ENCODE measurements at regions not wholly inside any gene's neighbourhood (a gene's known extent, or its start where the extent isn't known, plus 50 kb on each side); places are given as distances from the start of the nearest gene placed in this dataset.

GRCh38 chr14:31964490-31964889 lies 112.6 kb upstream of the ARHGAP5 start:
- no peaks in the 10 kb centered on the region for H4K20me1 ChIP-seq (ENCODE audit: insufficient read depth, low read length)
- H3K4me3 ChIP-seq (ENCODE audit: insufficient read depth, low read depth, low read length), result no peak overlapping the region
- no peaks in the 10 kb centered on the region for H3K36me3 ChIP-seq (ENCODE audit: control insufficient read depth, insufficient read depth, low read length)
- in situ Hi-C loops (cut with MboI; ENCODE audit: low sequenced_read_pairs) (no loop called here), dilution Hi-C loops (cut with HindIII; ENCODE audit: low sequenced_read_pairs, unreplicated experiment) (no loop called here), intact Hi-C loops (cut with micrococcal nuclease) (no loop called here)
- H3K4me1 ChIP-seq (ENCODE audit: control insufficient read depth, insufficient read depth, low read length), result peaks cover 15% of the 10 kb centered on the region
- no peak overlapping the region for H4K8ac ChIP-seq (ENCODE audit: low read depth in 2 of 2, low read length in 2 of 2)
- no peak overlapping the region for H2AK5ac ChIP-seq (ENCODE audit: low read depth, low read length)
- no peak overlapping the region for H3K27ac ChIP-seq (ENCODE audit: insufficient read depth, low read length)
- H2BK120ac ChIP-seq (ENCODE audit: low read depth, low read length), result no peak overlapping the region
- H3K18ac ChIP-seq (ENCODE audit: low read depth, low read length), result no peak overlapping the region
- DNase-seq, result no peak
- BruUV-seq (replicated peaks), result no TSS peak
- no peaks in the 10 kb centered on the region for H3K9me3 ChIP-seq (ENCODE audit: control insufficient read depth, insufficient read depth, low read length)
- H3K14ac ChIP-seq (replicated peaks; ENCODE audit: low read depth, low read length), result no peak overlapping the region
- H4K5ac ChIP-seq (ENCODE audit: low read depth, low read length), result no peak overlapping the region
- no peak overlapping the region for H2BK15ac ChIP-seq (ENCODE audit: low read depth, low read length)
- WGBS, 2 experiments (ENCODE audit: extremely low coverage in 2 of 2, insufficient read length in 1 of 2), result 70% methylated on average over 2 of the region's 6 CpGs; no CpG with 5 or more reads in 1 of the 2 experiments
- no peak overlapping the region for H3K4ac ChIP-seq (ENCODE audit: low read depth, low read length)
- CTCF ChIA-PET, result interaction anchor here (0.5 kb wide), 1 partner anchor 239 kb away, joined by 3 read pairs; no protein-coding TSS in a partner anchor
- no peak overlapping the region for H2AFZ ChIP-seq (replicated peaks; ENCODE audit: low read length, poor library complexity)
- H2BK20ac ChIP-seq (ENCODE audit: low read depth, low read length), result no peak overlapping the region
- H2BK5ac ChIP-seq (ENCODE audit: low read depth, low read length, poor library complexity, severe bottlenecking), result no peak overlapping the region
- H3K27me3 ChIP-seq (ENCODE audit: control insufficient read depth, insufficient read depth, low read length), result no peaks in the 10 kb centered on the region
- H2AK9ac ChIP-seq (replicated peaks; ENCODE audit: low read depth, low read length, poor library complexity), result no peak overlapping the region
- TF ChIP-seq CEBPB (IDR thresholded peaks at IDR 0.05; ENCODE audit: low read depth, low read length), result no peak
- no peak for TF ChIP-seq MXI1 (IDR thresholded peaks at IDR 0.05; ENCODE audit: borderline replicate concordance, low read depth, low read length)
- TF ChIP-seq FOS (IDR thresholded peaks at IDR 0.05; ENCODE audit: low read depth, low read length), result no peak
- TF ChIP-seq CHD1 (IDR thresholded peaks at IDR 0.05; ENCODE audit: low read depth, low read length), result no peak
- no peak for TF ChIP-seq MAZ (IDR thresholded peaks at IDR 0.05; ENCODE audit: borderline replicate concordance, low read depth, low read length)
- no peak for TF ChIP-seq SMC3 (IDR thresholded peaks at IDR 0.05; ENCODE audit: low read depth, low read length)
- no peak for TF ChIP-seq RAD21 (IDR thresholded peaks at IDR 0.05; ENCODE audit: low read length)
- no peak for TF ChIP-seq POLR2A (IDR thresholded peaks at IDR 0.05; ENCODE audit: low read depth, low read length)
- no peak for TF ChIP-seq RFX5 (IDR thresholded peaks at IDR 0.05; ENCODE audit: low read depth, low read length)
- no peak for TF ChIP-seq RCOR1 (IDR thresholded peaks at IDR 0.05; ENCODE audit: insufficient replicate concordance, low read length)
- TF ChIP-seq ELK1 (IDR thresholded peaks at IDR 0.05; ENCODE audit: borderline replicate concordance, low read depth, low read length), result no peak
- TF ChIP-seq BHLHE40 (IDR thresholded peaks at IDR 0.05; ENCODE audit: low read depth, low read length), result no peak
- no peak for TF ChIP-seq USF2 (IDR thresholded peaks at IDR 0.05; ENCODE audit: low read depth, low read length)
- no peak for TF ChIP-seq MAFK (IDR thresholded peaks at IDR 0.05; ENCODE audit: low read depth, low read length)
- TF ChIP-seq NFE2L2 (IDR thresholded peaks at IDR 0.05; ENCODE audit: low read depth, low read length), result no peak
- POLR2A ChIA-PET (ENCODE audit: unreplicated experiment), result no interaction called here
- no peak overlapping the region for H3K9ac ChIP-seq (ENCODE audit: low read depth, low read length)
- H3K56ac ChIP-seq (ENCODE audit: extremely low read depth, insufficient read depth, low read length), result no peak overlapping the region
- no peak overlapping the region for H3K4me2 ChIP-seq (ENCODE audit: low read depth, low read length)
- peaks cover 4% of the 10 kb centered on the region for H3K9me1 ChIP-seq (ENCODE audit: insufficient read depth, low read length)
- no peaks in the 10 kb centered on the region for H3K79me1 ChIP-seq (ENCODE audit: low read depth in 1 of 2, low read length in 2 of 2)
- H3K23ac ChIP-seq (ENCODE audit: low read depth, low read length), result no peak overlapping the region
- H4K91ac ChIP-seq (ENCODE audit: insufficient read depth, low read depth, low read length), result no peak overlapping the region
- ATAC-seq (ENCODE audit: low read depth), result no peak
